Choroid plexus epithelial cell (primary cell): ENCODE measurements at regions not wholly inside any gene's neighbourhood (a gene's known extent, or its start where the extent isn't known, plus 50 kb on each side); places are given as distances from the start of the nearest gene placed in this dataset.

Experiments
- DNase-seq: peaks from one replicate; pipeline ENCODE4 v3.0.0-alpha.2; 2010; ENCODE audit warnings: low read depth
- H3K4me3 ChIP-seq: 2 replicates; pipeline ENCODE4 v1.5.1; 2011; ENCODE audit warnings: low read depth, mild to moderate bottlenecking, control low read depth, low read length, moderate library complexity
- TF ChIP-seq, protein P1 (sequence below): conservative IDR thresholded peaks from 2 replicates; pipeline ENCODE4 v1.5.1; 2011; ENCODE audit warnings: low read depth, mild to moderate bottlenecking, control low read depth, inconsistent platforms, low read length, moderate library complexity

DNA sequence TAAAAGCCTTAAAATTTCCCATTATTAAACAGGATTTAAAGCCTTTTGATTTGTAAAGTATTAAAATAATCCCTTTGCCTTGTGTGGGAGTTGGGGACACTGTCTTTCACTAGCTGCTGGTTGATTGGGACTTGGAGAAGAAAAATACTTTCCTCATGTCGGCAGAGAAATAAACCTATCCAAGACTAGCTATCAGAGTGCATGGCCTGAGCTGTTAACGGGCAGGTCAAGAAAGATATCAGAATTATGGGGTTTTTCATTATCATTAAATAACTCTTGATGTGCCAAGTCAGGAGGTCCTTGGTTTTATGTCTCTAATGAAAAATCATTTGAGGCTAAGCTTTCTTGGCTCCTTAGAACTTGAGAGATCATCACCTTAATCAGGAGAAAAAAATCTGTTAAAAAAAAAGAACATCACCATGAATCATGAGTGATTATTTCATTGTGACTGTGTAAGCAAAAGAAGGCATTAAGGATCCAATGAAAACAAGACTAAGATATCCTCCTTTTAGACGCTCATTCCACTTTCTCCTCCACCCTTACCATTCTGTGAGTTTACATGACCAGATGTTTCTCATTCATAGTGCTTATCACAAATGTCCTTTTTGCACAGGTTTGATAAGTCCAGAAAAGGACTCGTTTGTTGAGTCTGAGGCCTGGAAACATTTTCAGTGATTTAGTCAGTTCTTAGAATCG, 140.4 kb upstream of the EGFLAM start:
- TF ChIP-seq, protein P1, sequence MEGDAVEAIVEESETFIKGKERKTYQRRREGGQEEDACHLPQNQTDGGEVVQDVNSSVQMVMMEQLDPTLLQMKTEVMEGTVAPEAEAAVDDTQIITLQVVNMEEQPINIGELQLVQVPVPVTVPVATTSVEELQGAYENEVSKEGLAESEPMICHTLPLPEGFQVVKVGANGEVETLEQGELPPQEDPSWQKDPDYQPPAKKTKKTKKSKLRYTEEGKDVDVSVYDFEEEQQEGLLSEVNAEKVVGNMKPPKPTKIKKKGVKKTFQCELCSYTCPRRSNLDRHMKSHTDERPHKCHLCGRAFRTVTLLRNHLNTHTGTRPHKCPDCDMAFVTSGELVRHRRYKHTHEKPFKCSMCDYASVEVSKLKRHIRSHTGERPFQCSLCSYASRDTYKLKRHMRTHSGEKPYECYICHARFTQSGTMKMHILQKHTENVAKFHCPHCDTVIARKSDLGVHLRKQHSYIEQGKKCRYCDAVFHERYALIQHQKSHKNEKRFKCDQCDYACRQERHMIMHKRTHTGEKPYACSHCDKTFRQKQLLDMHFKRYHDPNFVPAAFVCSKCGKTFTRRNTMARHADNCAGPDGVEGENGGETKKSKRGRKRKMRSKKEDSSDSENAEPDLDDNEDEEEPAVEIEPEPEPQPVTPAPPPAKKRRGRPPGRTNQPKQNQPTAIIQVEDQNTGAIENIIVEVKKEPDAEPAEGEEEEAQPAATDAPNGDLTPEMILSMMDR = no peak
- H3K4me3 ChIP-seq = no peak overlapping the region
- no peak for DNase-seq

DNA sequence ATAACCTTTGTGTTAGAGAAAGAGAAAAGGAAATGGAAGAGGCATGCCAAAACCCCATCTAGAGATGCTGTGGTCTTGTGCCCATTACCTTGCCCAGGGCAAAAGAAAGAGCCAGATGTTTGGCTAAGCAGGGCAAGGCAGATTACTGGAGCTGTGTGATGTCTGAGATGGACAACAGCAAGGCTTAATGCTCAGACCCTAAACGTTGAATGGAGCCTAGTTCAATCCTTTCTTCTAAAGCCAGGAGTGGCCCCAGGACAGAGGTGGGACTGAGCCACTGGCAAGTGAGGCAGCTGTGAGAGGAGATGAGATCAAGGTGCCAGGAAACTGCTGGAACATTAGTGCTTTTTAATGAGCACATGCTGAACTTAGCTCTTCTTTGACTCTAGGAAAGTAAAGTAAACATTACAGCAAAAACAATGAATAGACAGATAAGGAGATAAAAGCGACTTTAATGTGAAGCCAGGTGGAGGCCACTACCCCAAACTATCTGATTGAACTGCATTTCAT, 143.0 kb upstream of the EGFLAM start:
- H3K4me3 ChIP-seq = no peak overlapping the region
- TF ChIP-seq, protein P1 = no peak
- no peak for DNase-seq

DNA sequence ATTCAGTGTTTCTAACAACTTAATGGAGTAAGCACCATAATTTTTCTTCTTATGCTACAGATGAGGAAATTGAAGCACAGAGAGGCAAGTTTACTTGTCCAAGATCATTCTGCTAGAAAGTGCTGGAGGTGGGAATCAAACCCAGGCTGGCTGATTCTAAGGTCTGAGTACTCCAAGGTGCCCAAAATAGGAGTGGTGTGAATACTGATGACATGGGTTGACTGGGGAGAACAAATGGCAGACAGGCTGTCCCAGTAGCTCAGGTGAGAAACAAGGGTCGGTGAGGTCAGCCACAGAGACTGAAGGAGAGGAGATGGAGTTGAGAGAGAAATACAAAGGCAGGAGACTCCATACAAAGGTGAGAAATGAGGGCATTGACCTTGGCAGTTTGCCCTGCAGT, 144.5 kb upstream of the EGFLAM start:
- TF ChIP-seq, protein P1 = no peak
- DNase-seq = no peak
- no peak overlapping the region for H3K4me3 ChIP-seq

DNA sequence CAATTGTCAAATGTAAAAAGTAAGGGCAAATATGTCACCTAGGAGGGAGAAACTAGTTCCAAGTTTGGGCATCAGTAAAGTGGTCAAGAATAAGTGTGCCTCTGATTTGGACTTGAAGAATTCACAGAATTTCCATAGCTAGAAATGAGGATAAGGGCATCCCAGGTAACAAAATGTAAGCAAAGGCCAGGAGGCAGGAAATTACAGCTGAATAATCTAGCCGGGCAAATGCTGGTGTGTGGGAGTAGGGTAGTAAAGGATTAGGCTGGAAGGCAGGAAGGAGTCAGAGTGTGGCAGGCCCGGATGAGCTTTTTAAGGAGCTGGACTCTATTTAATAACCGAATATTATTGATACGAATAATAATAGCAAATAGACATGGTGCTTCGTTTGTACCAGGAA, 144.9 kb upstream of the EGFLAM start:
- TF ChIP-seq, protein P1 = no peak
- H3K4me3 ChIP-seq = no peak overlapping the region
- DNase-seq = no peak

DNA sequence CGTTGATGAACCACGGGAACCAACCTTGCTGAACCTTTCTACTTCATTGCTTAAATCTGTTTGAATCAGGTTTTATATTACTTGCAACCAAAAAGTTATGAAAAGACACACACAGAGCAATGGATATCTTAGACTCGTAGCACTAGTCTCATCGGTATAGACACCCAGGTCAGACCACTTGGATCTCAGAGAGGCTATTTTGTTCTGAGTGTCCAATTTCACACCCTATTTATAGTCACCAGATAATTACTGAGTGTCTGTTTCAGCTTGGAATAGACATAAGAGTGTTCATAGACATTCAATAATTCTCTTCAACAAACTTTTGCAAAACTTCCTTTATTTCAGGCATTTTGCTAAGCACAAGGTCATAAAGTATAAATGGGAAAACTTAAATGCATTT, 145.4 kb upstream of the EGFLAM start:
- DNase-seq = no peak
- H3K4me3 ChIP-seq = no peak overlapping the region
- TF ChIP-seq, protein P1 = no peak

DNA sequence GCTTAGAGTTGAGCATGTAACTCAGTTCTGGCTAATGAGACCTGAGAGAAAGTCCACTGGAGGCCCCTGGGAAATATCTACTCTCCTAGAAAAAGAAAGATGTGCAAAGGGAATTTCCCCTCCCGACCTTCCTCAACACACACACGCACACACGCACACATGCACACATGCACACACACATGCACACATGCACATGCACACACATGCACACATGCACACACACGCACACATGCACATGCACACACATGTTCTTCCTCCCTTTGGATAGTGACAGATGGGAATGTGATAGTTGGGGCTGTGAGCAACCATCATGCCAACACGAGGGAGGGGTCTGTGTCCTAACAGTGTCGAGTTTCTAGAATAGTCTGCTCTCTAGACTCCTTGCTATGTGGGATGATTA, 148.2 kb upstream of the EGFLAM start:
- TF ChIP-seq, protein P1 = no peak
- H3K4me3 ChIP-seq = no peak overlapping the region
- DNase-seq = no peak

DNA sequence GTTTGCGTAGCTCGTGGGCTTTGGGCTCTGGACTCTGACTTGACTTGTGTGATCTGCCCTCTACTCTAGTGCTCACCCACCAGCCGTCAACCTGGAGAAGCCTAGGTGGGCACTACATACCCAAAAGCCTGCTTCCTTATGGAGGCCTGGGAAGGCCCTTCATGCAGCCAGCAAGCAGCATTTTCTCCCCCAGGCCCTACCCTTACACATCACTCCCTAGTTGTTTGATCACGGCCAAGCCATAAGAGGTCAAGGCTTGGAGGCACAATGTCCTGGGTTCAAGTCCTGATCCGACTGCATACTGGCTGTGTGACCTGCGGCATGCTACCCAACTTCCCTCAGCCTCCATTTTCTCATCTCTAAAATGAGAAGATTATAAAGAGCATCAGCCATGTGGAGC, 151.3 kb upstream of the EGFLAM start:
- no peak overlapping the region for H3K4me3 ChIP-seq
- DNase-seq = no peak
- TF ChIP-seq, protein P1 = no peak
